ENCODE measurements at regions not wholly inside any gene's neighbourhood (a gene's known extent, or its start where the extent isn't known, plus 50 kb on each side); places are given as distances from the start of the nearest gene placed in this dataset.

DNA sequence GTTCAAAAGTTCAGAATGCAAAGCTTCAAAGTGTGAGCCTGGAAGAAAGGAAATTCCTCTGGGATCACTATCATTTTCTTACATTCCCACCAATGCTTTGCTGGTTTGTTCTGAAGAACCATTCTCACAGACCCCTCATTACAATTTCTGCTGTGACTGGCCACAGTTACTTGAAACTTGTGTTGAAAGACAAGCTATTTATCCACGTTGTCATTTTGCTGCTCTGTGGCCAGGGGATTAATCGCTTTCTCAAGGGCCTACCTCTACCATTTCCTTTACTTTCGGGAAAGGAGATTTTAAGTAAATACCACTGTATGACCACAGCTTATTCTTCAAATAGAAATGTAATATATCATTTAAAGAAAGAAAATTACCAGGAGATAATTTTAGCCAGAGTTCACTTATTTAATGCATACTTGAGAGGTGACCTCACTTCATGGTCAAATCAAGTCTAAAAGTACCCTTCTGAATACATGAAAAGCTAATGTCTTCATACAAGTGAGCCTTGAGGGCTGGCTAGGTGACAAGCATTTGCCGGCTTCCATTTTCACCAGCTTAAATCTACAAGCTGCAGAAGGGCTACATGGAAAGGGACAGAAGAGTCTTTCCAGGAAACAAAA lies 69.8 kb upstream of the ROBO2 start:
- WGBS, 10 experiments, result 22 to 100% (median 77%) methylated on average over 1 to 4 of the region's 4 CpGs; no CpG with 5 or more reads in 2 of the 10 experiments
- no peak overlapping the region for H3K27ac ChIP-seq
- H3K4me3 ChIP-seq, result no peak overlapping the region
- in situ Hi-C loops (cut with MboI; ENCODE audit: low pct_unique_long_range_greater_than_20kb in 2 of 9, low sequenced_read_pairs in 9 of 9, unreplicated experiment in 9 of 9), result no loop called here
- peaks cover 6 to 8% of the 10 kb centered on the region in 2 donors for H3K4me1 ChIP-seq (replicated peaks in 1 of 2)
- peak in 3 of 8 experiments; percentile 25 to 57 (median 49) for ATAC-seq (replicated peaks in 6 of 8)

GRCh38 chr3:76972624-76973296 lies 67.1 kb upstream of the ROBO2 start:
- Histone ChIP-seq H3K27ac (no peak overlapping the region), H3K4me3 (no peak overlapping the region), H3K4me1 (replicated peaks in 1 of 2) (peaks cover 6 to 8% of the 10 kb centered on the region in 2 donors)
- peak in 1 of 8 experiments; percentile 61 for ATAC-seq (replicated peaks in 6 of 8)
- WGBS, 10 experiments, result 23 to 87% (median 72%) methylated on average over 1 to 4 of the region's 4 CpGs; no CpG with 5 or more reads in 2 of the 10 experiments
- in situ Hi-C loops (cut with MboI; ENCODE audit: low pct_unique_long_range_greater_than_20kb in 2 of 9, low sequenced_read_pairs in 9 of 9, unreplicated experiment in 9 of 9), result no loop called here

DNA sequence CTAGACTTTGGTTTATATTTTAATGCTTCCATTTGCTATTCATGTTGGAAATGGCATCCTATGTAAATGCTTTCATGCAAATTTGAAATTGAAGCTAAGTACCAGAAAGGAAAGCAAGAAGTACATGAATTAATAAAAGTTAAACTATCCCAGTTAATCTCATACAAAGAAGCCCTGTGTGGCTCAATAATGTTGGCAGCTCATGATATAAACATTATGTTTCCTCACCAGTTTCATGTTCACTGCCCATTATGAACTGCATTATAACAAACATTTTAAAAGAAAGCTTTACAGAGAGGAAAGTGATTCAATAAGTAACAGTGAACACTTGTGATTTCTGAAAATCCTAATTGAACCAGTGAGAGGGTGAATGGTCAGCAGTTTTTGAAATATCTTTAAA lies 62.9 kb upstream of the ROBO2 start:
- in situ Hi-C loops (cut with MboI; ENCODE audit: low pct_unique_long_range_greater_than_20kb in 2 of 9, low sequenced_read_pairs in 9 of 9, unreplicated experiment in 9 of 9), result no loop called here
- no peaks in the 10 kb centered on the region for H3K4me1 ChIP-seq (replicated peaks in 1 of 2)
- H3K4me3 ChIP-seq, result no peak overlapping the region
- ATAC-seq (replicated peaks in 6 of 8), result peak in 2 of 8 experiments; percentile 37 to 43
- no peak overlapping the region for H3K27ac ChIP-seq

DNA sequence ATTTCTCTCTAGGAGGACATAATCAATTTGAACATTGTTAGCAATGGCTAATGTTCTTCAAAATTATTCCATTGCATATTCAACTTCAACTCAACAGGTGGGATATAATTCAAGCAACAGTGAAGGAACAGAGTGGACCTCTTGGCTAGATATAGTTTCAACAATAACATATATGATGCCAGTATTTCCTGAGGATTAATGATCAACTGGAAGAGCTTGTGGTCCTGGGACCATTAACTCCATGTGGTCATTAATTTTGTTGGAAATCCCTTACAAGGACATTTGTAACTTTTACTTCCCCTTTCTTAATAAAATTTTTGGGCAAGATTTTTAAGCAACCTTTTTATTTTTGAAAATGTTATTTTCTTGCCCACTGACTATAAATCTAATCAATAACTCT lies 54.3 kb upstream of the ROBO2 start:
- Histone ChIP-seq H3K27ac (no peak overlapping the region), H3K4me1 (replicated peaks in 1 of 2) (no peaks in the 10 kb centered on the region), H3K4me3 (no peak overlapping the region)
- no peak for ATAC-seq (replicated peaks in 6 of 8)
- in situ Hi-C loops (cut with MboI; ENCODE audit: low pct_unique_long_range_greater_than_20kb in 2 of 9, low sequenced_read_pairs in 9 of 9, unreplicated experiment in 9 of 9), result no loop called here

DNA sequence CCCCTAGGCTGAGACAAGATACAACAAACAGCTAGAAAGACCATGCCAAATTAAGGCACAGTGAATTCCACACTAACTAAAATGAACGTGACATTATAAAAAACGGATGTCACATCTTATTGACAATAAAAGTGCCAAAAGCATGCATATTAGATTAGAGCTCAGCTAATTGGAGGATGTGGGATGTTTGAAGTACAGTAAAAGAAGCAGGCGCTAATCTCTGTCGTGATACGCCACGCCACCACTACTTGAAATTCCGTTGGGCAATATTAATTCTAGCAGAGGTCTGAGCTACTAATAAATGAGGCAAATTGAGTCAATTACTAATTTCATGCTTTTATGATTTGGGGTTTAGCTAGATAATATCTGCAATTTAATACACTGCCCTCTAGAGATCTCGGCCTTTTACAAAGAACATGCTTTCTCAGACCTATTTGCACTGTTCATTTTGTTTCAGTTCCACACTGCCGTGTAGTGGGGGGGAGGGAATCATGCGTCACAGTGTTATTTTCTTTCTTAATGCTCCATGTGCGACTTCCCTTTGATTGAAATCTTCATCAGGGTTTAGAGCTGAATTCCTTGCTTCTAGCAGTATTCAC lies 52.9 kb upstream of the ROBO2 start:
- no peak overlapping the region for H3K27ac ChIP-seq
- no peak overlapping the region for H3K4me3 ChIP-seq
- in situ Hi-C loops (cut with MboI; ENCODE audit: low pct_unique_long_range_greater_than_20kb in 2 of 9, low sequenced_read_pairs in 9 of 9, unreplicated experiment in 9 of 9), result no loop called here
- H3K4me1 ChIP-seq (replicated peaks in 1 of 2), result peaks cover 0 to 3% of the 10 kb centered on the region in 2 donors
- peak in 1 of 8 experiments; percentile 19 for ATAC-seq (replicated peaks in 6 of 8)
- WGBS, 10 experiments, result 30 to 100% (median 90%) methylated on average over 2 to 11 of the region's 11 CpGs
